HEK293 (cell line): ENCODE measurements at regions not wholly inside any gene's neighbourhood (a gene's known extent, or its start where the extent isn't known, plus 50 kb on each side); places are given as distances from the start of the nearest gene placed in this dataset.

ENCODE experiments used
- CTCF ChIA-PET: fragments of 350-600 bp; formaldehyde crosslinking; extraction: SDS; loops from one replicate; lab custom pipeline; 2021; ENCODE audit warnings: antibody characterized with exemption; lab: Yijun Ruan, JAX
- POLR2A ChIA-PET: fragments of 300-600 bp; formaldehyde crosslinking; extraction: SDS; loops from one replicate; lab custom pipeline; 2020; ENCODE audit warnings: antibody characterized with exemption, inconsistent platforms; lab: Yijun Ruan, JAX
- H3K27ac ChIP-seq: fragments of 200-500 bp; sonication (Bioruptor generic); 2 replicates; pipeline ENCODE4 v1.5.1; 2014; ENCODE audit warnings: low read depth, low read length, control low read depth, inconsistent platforms; ENCODE audit errors: extremely low read depth
- H3K36me3 ChIP-seq, 2 experiments: fragments of 200-500 bp in 1 of 2; sonication (Bioruptor generic) in 1 of 2; 1 replicate in 1 of 2; 2 replicates in 1 of 2; pipeline ENCODE4 v1.5.1; 2014 to 2017; ENCODE audit warnings: inconsistent platforms in 2 of 2, low read length in 2 of 2; ENCODE audit not compliant: control insufficient read depth in 2 of 2, insufficient read depth in 1 of 2
- H3K4me1 ChIP-seq: fragments of 200-500 bp; sonication (Bioruptor generic); 2 replicates; pipeline ENCODE4 v1.5.1; 2014; ENCODE audit warnings: mild to moderate bottlenecking, low read length, inconsistent platforms; ENCODE audit not compliant: control insufficient read depth, insufficient read depth
- H3K4me3 ChIP-seq: 2 replicates; pipeline ENCODE4 v1.5.1; 2011; ENCODE audit warnings: low read depth, mild to moderate bottlenecking, control low read depth, low read length, moderate library complexity
- H3K9me3 ChIP-seq: fragments of 200-500 bp; sonication (Bioruptor generic); 2 replicates; pipeline ENCODE4 v1.5.1; 2014; ENCODE audit warnings: low read depth, low read length, inconsistent platforms; ENCODE audit not compliant: control insufficient read depth, insufficient read depth
- EGR2 ChIP-seq: fragments of 450-650 bp; formaldehyde crosslinking; IDR thresholded peaks from 2 replicates; pipeline ENCODE4 v1.5.1; 2016; ENCODE audit warnings: low read depth, missing biosample characterization, missing genetic modification characterization
- GLIS1 ChIP-seq: fragments of 450-650 bp; formaldehyde crosslinking; IDR thresholded peaks from 2 replicates; pipeline ENCODE4 v1.5.1; 2016; ENCODE audit warnings: missing biosample characterization, missing genetic modification characterization
- HIC1 ChIP-seq: fragments of 450-650 bp; formaldehyde crosslinking; IDR thresholded peaks from 2 replicates; pipeline ENCODE4 v1.5.1; 2016; ENCODE audit warnings: missing biosample characterization, missing genetic modification characterization
- KLF16 ChIP-seq: fragments of 450-650 bp; formaldehyde crosslinking; IDR thresholded peaks from 2 replicates; pipeline ENCODE4 v1.5.1; 2017; ENCODE audit warnings: missing biosample characterization, missing genetic modification characterization
- RBAK ChIP-seq: fragments of 450-650 bp; formaldehyde crosslinking; IDR thresholded peaks from 2 replicates; pipeline ENCODE4 v1.5.1; 2016; ENCODE audit warnings: missing biosample characterization, missing genetic modification characterization
- SP7 ChIP-seq: fragments of 450-650 bp; formaldehyde crosslinking; IDR thresholded peaks from 2 replicates; pipeline ENCODE4 v1.5.1; 2016; ENCODE audit warnings: missing biosample characterization, missing genetic modification characterization
- YY2 ChIP-seq: fragments of 450-650 bp; formaldehyde crosslinking; IDR thresholded peaks from 2 replicates; pipeline ENCODE4 v1.5.1; 2016; ENCODE audit warnings: missing biosample characterization, missing genetic modification characterization
- ZNF146 ChIP-seq: fragments of 450-650 bp; formaldehyde crosslinking; IDR thresholded peaks from 2 replicates; pipeline ENCODE4 v1.5.1; 2016; ENCODE audit warnings: missing biosample characterization, missing genetic modification characterization
- ZNF175 ChIP-seq: fragments of 450-650 bp; formaldehyde crosslinking; IDR thresholded peaks from 2 replicates; pipeline ENCODE4 v1.5.1; 2016; ENCODE audit warnings: missing biosample characterization, missing genetic modification characterization
- ZNF24 ChIP-seq: fragments of 450-650 bp; formaldehyde crosslinking; IDR thresholded peaks from 2 replicates; pipeline ENCODE4 v1.5.1; 2016; ENCODE audit warnings: missing biosample characterization, missing genetic modification characterization
- ZNF335 ChIP-seq: fragments of 450-650 bp; formaldehyde crosslinking; conservative IDR thresholded peaks from 2 replicates; pipeline ENCODE4 v1.5.1; 2016; ENCODE audit warnings: missing biosample characterization, missing genetic modification characterization
- ZNF362 ChIP-seq: fragments of 450-650 bp; formaldehyde crosslinking; IDR thresholded peaks from 2 replicates; pipeline ENCODE4 v1.5.1; 2016; ENCODE audit warnings: missing biosample characterization, missing genetic modification characterization
- ZNF670 ChIP-seq: fragments of 450-650 bp; formaldehyde crosslinking; IDR thresholded peaks from 2 replicates; pipeline ENCODE4 v1.5.1; 2016; ENCODE audit warnings: missing biosample characterization, missing genetic modification characterization, low read depth
- ZNF747 ChIP-seq: fragments of 450-650 bp; formaldehyde crosslinking; IDR thresholded peaks from 2 replicates; pipeline ENCODE4 v1.5.1; 2016; ENCODE audit warnings: missing biosample characterization, missing genetic modification characterization
- TF ChIP-seq, protein P1 (sequence below): fragments of 450-650 bp; formaldehyde crosslinking; IDR thresholded peaks from 2 replicates; pipeline ENCODE4 v1.5.1; 2017; ENCODE audit warnings: missing biosample characterization, missing genetic modification characterization
- TF ChIP-seq, protein P2 (sequence below): fragments of 450-650 bp; formaldehyde crosslinking; IDR thresholded peaks from 2 replicates; pipeline ENCODE4 v1.5.1; 2016; ENCODE audit warnings: missing biosample characterization, missing genetic modification characterization

GRCh38 chr16:73196670-73197069 is 148.7 kb upstream of the ZFHX3 start (continued):
- TF ChIP-seq ZNF747 (tag by site-specific recombination) (no peak), ZNF362 (tag by site-specific recombination) (no peak), ZNF175 (tag by site-specific recombination) (no peak), YY2 (no peak), ZNF146 (no peak)

DNA sequence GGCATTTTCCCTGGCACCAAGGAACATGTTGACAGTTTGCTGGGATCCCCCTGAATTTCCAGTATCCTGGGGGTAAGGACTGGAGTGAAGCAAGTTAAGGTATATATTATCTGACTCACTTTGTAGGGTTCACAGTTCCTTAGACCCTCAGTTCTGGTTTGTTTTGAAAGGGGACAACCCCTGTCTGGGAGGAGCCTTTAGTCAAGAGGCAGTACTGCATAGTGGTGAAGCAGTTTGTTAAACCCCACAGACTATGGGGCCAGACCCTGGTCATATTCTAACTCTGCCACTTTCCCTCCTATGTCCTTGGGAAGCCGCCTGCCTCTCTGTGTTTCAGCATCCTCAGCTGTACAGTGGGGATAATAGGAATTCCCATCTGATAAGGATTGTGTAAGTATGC is 145.5 kb upstream of the ZFHX3 start:
- ChIA-PET CTCF (no interaction called here), POLR2A (no interaction called here)
- Histone ChIP-seq H3K9me3 (no peaks in the 10 kb centered on the region), H3K36me3 (no peaks in the 10 kb centered on the region), H3K4me1 (no peaks in the 10 kb centered on the region), H3K4me3 (no peak overlapping the region), H3K27ac (no peak overlapping the region)
- TF ChIP-seq ZNF362 (tag by site-specific recombination) (no peak), HIC1 (tag by site-specific recombination) (no peak), ZNF335 (no peak), ZNF670 (tag by site-specific recombination) (no peak), RBAK (no peak)
- TF ChIP-seq, protein P1, sequence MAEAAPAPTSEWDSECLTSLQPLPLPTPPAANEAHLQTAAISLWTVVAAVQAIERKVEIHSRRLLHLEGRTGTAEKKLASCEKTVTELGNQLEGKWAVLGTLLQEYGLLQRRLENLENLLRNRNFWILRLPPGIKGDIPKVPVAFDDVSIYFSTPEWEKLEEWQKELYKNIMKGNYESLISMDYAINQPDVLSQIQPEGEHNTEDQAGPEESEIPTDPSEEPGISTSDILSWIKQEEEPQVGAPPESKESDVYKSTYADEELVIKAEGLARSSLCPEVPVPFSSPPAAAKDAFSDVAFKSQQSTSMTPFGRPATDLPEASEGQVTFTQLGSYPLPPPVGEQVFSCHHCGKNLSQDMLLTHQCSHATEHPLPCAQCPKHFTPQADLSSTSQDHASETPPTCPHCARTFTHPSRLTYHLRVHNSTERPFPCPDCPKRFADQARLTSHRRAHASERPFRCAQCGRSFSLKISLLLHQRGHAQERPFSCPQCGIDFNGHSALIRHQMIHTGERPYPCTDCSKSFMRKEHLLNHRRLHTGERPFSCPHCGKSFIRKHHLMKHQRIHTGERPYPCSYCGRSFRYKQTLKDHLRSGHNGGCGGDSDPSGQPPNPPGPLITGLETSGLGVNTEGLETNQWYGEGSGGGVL (tag by site-specific recombination), result no peak
- TF ChIP-seq, protein P2, sequence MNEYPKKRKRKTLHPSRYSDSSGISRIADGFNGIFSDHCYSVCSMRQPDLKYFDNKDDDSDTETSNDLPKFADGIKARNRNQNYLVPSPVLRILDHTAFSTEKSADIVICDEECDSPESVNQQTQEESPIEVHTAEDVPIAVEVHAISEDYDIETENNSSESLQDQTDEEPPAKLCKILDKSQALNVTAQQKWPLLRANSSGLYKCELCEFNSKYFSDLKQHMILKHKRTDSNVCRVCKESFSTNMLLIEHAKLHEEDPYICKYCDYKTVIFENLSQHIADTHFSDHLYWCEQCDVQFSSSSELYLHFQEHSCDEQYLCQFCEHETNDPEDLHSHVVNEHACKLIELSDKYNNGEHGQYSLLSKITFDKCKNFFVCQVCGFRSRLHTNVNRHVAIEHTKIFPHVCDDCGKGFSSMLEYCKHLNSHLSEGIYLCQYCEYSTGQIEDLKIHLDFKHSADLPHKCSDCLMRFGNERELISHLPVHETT (tag by site-specific recombination), result no peak

- Histone ChIP-seq H3K9me3 (no peaks in the 10 kb centered on the region), H3K27ac (no peak overlapping the region), H3K4me3 (no peak overlapping the region), H3K36me3 (no peaks in the 10 kb centered on the region), H3K4me1 (peaks cover under 1% of the 10 kb centered on the region; the same call in 1 of the 2 replicates)
- TF ChIP-seq ZNF24 (tag by site-specific recombination) (no peak), GLIS1 (tag by site-specific recombination) (no peak), KLF16 (no peak), EGR2 (tag by site-specific recombination) (no peak), SP7 (no peak)
- ChIA-PET POLR2A (interaction anchor here (0.6 kb wide), 1 partner anchor 138 kb away, joined by 5 read pairs; no protein-coding TSS in a partner anchor), CTCF (interaction anchor here (1.1 kb wide), 1 partner anchor 137 kb away, joined by 3 read pairs; no protein-coding TSS in a partner anchor)
Measured at GRCh38 chr16:73192232-73192894, 144.4 kb upstream of the ZFHX3 start.
